Body of pancreas (tissue), 4 donors: ENCODE measurements at regions not wholly inside any gene's neighbourhood (a gene's known extent, or its start where the extent isn't known, plus 50 kb on each side); places are given as distances from the start of the nearest gene placed in this dataset.

ENCODE experiments used
- POLR2A ChIP-seq, 3 donors: fragments of 450-650 bp; IDR thresholded peaks; one replicate each; pipeline ENCODE4 v1.6.1; 2016; ENCODE audit warnings: antibody characterized with exemption in 3 of 3, mild to moderate bottlenecking in 2 of 3
- TF ChIP-seq, protein P1 (sequence below), 7 experiments: fragments of 450-650 bp in 4 of 7; fragments of 200-600 bp in 3 of 7; sonication (generic) in 3 of 7; IDR thresholded peaks; one replicate each; pipeline ENCODE4 v1.5.1; 2016 to 2019; ENCODE audit warnings: antibody characterized with exemption in 7 of 7

DNA sequence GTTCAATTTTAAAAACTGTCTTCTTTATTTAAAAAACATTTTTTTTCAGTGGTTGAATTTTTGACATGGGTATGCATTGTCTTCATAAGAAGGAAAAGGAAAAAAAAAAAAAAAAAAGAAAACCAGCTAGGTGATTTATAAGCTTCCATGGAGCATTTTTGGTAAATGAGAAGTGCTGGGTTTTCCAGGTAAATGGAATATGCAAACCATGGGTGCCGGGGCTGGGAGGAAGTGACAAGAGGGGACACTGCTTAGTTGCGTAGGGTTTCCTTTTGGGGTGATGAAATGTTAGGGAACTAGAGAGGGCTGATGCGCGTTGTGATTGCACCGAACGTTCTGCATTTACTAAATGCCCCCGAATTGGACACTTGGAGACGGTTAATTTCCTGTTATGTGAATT lies 217.4 kb upstream of the FOXF1 start:
- TF ChIP-seq POLR2A (IDR thresholded peaks at IDR 0.05), result no peak
- TF ChIP-seq, protein P1, sequence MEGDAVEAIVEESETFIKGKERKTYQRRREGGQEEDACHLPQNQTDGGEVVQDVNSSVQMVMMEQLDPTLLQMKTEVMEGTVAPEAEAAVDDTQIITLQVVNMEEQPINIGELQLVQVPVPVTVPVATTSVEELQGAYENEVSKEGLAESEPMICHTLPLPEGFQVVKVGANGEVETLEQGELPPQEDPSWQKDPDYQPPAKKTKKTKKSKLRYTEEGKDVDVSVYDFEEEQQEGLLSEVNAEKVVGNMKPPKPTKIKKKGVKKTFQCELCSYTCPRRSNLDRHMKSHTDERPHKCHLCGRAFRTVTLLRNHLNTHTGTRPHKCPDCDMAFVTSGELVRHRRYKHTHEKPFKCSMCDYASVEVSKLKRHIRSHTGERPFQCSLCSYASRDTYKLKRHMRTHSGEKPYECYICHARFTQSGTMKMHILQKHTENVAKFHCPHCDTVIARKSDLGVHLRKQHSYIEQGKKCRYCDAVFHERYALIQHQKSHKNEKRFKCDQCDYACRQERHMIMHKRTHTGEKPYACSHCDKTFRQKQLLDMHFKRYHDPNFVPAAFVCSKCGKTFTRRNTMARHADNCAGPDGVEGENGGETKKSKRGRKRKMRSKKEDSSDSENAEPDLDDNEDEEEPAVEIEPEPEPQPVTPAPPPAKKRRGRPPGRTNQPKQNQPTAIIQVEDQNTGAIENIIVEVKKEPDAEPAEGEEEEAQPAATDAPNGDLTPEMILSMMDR (IDR thresholded peaks at IDR 0.05), result no peak
